GM12878 (cell line): ENCODE measurements at regions not wholly inside any gene's neighbourhood (a gene's known extent, or its start where the extent isn't known, plus 50 kb on each side); places are given as distances from the start of the nearest gene placed in this dataset.

Experiments used
- CBX5 ChIP-seq: sonication (generic); IDR thresholded peaks from 2 replicates; pipeline ENCODE4 v1.6.1; 2016; ENCODE audit warnings: low read depth, moderate library complexity, mild to moderate bottlenecking, inconsistent platforms
- CHD2 ChIP-seq: IDR thresholded peaks from 2 replicates; pipeline ENCODE4 v1.6.1; 2011; ENCODE audit warnings: low read depth, low read length, improper control_type of control experiment, borderline replicate concordance
- POLR2AphosphoS5 ChIP-seq: IDR thresholded peaks from 2 replicates; pipeline ENCODE4 v1.6.1; 2011; ENCODE audit warnings: mild to moderate bottlenecking, low read length, inconsistent platforms
- SIN3A ChIP-seq: IDR thresholded peaks from 2 replicates; pipeline ENCODE4 v1.6.1; 2012; ENCODE audit warnings: low read depth, low read length, improper control_type of control experiment
- TBL1XR1 ChIP-seq: IDR thresholded peaks from 2 replicates; pipeline ENCODE4 v1.6.1; 2012; ENCODE audit warnings: low read depth, low read length, improper control_type of control experiment
- TF ChIP-seq, protein P1 (sequence below), 3 experiments: IDR thresholded peaks in 2 of 3; conservative IDR thresholded peaks in 1 of 3; 2 replicates each; pipeline ENCODE4 v1.5.1; 2011; ENCODE audit warnings: low read depth in 3 of 3, low read length in 3 of 3, mild to moderate bottlenecking in 3 of 3, control low read depth in 2 of 3, moderate library complexity in 2 of 3, inconsistent platforms in 1 of 3, mixed read lengths in 1 of 3; ENCODE audit not compliant: control insufficient read depth in 2 of 3, insufficient read depth in 1 of 3; ENCODE audit errors: extremely low read depth in 1 of 3
- TF ChIP-seq, protein P2 (sequence below): fragments of 450-650 bp; formaldehyde crosslinking; IDR thresholded peaks from 2 replicates; pipeline ENCODE4 v1.4.0; 2020; ENCODE audit warnings: mild to moderate bottlenecking, moderate library complexity
- TF ChIP-seq, protein P3 (sequence below): fragments of 450-650 bp; formaldehyde crosslinking; IDR thresholded peaks from 2 replicates; pipeline ENCODE4 v1.5.0; 2022; ENCODE audit warnings: mild to moderate bottlenecking, missing genetic modification characterization
- TF ChIP-seq, protein P4 (sequence below): fragments of 450-650 bp; IDR thresholded peaks from 2 replicates; pipeline ENCODE4 v1.6.1; 2017; ENCODE audit warnings: mild to moderate bottlenecking
- TF ChIP-seq, protein P5 (sequence below): IDR thresholded peaks from 2 replicates; pipeline ENCODE4 v1.6.1; 2011; ENCODE audit warnings: mild to moderate bottlenecking, low read depth, low read length, moderate library complexity; ENCODE audit not compliant: insufficient replicate concordance

DNA sequence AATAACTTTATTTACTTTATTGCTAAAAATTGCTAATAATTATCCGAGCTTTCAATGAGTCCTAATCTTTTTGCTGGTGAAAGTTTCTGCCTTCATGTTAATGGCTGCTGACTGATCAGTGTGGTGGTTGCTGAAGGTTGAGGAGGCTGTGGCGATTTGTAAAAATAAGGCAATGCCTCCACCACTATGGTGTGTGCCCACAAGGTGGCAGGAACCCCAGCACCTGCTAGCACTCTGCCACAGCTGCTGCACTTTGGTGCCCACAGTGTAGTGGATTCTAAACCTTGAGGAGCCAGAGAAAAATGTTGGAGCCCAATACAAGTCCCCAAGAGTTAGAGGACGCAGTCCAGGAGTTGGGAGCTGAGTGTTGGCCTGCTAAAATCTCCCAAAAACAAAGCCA, 1237.1 kb downstream of the PCDH19 start:
- TF ChIP-seq POLR2AphosphoS5: no peak
- TF ChIP-seq, protein P1, sequence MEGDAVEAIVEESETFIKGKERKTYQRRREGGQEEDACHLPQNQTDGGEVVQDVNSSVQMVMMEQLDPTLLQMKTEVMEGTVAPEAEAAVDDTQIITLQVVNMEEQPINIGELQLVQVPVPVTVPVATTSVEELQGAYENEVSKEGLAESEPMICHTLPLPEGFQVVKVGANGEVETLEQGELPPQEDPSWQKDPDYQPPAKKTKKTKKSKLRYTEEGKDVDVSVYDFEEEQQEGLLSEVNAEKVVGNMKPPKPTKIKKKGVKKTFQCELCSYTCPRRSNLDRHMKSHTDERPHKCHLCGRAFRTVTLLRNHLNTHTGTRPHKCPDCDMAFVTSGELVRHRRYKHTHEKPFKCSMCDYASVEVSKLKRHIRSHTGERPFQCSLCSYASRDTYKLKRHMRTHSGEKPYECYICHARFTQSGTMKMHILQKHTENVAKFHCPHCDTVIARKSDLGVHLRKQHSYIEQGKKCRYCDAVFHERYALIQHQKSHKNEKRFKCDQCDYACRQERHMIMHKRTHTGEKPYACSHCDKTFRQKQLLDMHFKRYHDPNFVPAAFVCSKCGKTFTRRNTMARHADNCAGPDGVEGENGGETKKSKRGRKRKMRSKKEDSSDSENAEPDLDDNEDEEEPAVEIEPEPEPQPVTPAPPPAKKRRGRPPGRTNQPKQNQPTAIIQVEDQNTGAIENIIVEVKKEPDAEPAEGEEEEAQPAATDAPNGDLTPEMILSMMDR (IDR thresholded peaks at IDR 0.05 in 2 of 3, conservative IDR thresholded peaks at IDR 0.05 in 1 of 3; ENCODE audit: control insufficient read depth in 2 of 3, extremely low read depth in 1 of 3, insufficient read depth in 1 of 3, low read depth in 3 of 3, low read length in 3 of 3): no peak
- TF ChIP-seq, protein P2, sequence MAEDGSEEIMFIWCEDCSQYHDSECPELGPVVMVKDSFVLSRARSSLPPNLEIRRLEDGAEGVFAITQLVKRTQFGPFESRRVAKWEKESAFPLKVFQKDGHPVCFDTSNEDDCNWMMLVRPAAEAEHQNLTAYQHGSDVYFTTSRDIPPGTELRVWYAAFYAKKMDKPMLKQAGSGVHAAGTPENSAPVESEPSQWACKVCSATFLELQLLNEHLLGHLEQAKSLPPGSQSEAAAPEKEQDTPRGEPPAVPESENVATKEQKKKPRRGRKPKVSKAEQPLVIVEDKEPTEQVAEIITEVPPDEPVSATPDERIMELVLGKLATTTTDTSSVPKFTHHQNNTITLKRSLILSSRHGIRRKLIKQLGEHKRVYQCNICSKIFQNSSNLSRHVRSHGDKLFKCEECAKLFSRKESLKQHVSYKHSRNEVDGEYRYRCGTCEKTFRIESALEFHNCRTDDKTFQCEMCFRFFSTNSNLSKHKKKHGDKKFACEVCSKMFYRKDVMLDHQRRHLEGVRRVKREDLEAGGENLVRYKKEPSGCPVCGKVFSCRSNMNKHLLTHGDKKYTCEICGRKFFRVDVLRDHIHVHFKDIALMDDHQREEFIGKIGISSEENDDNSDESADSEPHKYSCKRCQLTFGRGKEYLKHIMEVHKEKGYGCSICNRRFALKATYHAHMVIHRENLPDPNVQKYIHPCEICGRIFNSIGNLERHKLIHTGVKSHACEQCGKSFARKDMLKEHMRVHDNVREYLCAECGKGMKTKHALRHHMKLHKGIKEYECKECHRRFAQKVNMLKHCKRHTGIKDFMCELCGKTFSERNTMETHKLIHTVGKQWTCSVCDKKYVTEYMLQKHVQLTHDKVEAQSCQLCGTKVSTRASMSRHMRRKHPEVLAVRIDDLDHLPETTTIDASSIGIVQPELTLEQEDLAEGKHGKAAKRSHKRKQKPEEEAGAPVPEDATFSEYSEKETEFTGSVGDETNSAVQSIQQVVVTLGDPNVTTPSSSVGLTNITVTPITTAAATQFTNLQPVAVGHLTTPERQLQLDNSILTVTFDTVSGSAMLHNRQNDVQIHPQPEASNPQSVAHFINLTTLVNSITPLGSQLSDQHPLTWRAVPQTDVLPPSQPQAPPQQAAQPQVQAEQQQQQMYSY (CRISPR knock-in tag): no peak
- TF ChIP-seq, protein P3, sequence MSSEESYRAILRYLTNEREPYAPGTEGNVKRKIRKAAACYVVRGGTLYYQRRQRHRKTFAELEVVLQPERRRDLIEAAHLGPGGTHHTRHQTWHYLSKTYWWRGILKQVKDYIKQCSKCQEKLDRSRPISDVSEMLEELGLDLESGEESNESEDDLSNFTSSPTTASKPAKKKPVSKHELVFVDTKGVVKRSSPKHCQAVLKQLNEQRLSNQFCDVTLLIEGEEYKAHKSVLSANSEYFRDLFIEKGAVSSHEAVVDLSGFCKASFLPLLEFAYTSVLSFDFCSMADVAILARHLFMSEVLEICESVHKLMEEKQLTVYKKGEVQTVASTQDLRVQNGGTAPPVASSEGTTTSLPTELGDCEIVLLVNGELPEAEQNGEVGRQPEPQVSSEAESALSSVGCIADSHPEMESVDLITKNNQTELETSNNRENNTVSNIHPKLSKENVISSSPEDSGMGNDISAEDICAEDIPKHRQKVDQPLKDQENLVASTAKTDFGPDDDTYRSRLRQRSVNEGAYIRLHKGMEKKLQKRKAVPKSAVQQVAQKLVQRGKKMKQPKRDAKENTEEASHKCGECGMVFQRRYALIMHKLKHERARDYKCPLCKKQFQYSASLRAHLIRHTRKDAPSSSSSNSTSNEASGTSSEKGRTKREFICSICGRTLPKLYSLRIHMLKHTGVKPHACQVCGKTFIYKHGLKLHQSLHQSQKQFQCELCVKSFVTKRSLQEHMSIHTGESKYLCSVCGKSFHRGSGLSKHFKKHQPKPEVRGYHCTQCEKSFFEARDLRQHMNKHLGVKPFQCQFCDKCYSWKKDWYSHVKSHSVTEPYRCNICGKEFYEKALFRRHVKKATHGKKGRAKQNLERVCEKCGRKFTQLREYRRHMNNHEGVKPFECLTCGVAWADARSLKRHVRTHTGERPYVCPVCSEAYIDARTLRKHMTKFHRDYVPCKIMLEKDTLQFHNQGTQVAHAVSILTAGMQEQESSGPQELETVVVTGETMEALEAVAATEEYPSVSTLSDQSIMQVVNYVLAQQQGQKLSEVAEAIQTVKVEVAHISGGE (CRISPR knock-in tag): no peak
- TF ChIP-seq TBL1XR1: no peak
- TF ChIP-seq, protein P4, sequence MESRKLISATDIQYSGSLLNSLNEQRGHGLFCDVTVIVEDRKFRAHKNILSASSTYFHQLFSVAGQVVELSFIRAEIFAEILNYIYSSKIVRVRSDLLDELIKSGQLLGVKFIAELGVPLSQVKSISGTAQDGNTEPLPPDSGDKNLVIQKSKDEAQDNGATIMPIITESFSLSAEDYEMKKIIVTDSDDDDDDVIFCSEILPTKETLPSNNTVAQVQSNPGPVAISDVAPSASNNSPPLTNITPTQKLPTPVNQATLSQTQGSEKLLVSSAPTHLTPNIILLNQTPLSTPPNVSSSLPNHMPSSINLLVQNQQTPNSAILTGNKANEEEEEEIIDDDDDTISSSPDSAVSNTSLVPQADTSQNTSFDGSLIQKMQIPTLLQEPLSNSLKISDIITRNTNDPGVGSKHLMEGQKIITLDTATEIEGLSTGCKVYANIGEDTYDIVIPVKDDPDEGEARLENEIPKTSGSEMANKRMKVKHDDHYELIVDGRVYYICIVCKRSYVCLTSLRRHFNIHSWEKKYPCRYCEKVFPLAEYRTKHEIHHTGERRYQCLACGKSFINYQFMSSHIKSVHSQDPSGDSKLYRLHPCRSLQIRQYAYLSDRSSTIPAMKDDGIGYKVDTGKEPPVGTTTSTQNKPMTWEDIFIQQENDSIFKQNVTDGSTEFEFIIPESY: no peak
- TF ChIP-seq CHD2: no peak
- TF ChIP-seq SIN3A: no peak
- no peak for TF ChIP-seq CBX5
- TF ChIP-seq, protein P5, sequence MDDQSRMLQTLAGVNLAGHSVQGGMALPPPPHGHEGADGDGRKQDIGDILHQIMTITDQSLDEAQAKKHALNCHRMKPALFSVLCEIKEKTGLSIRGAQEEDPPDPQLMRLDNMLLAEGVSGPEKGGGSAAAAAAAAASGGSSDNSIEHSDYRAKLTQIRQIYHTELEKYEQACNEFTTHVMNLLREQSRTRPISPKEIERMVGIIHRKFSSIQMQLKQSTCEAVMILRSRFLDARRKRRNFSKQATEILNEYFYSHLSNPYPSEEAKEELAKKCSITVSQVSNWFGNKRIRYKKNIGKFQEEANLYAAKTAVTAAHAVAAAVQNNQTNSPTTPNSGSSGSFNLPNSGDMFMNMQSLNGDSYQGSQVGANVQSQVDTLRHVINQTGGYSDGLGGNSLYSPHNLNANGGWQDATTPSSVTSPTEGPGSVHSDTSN: no peak
